ENCODE measurements at regions not wholly inside any gene's neighbourhood (a gene's known extent, or its start where the extent isn't known, plus 50 kb on each side); places are given as distances from the start of the nearest gene placed in this dataset.

GRCh38 chr9:126147936-126148870 is 178.4 kb upstream of the MVB12B start:
- DNase-seq, result no peak
- ATAC-seq (replicated peaks in 1 of 2), result no peak
- H3K36me3 Mint-ChIP-seq (ENCODE audit: insufficient read depth in 2 of 2), result no peaks in the 10 kb centered on the region
- H3K4me1 Mint-ChIP-seq (ENCODE audit: low read depth), result peaks cover 12% of the 10 kb centered on the region
- no peak overlapping the region for H3K4me3 Mint-ChIP-seq
- no peak overlapping the region for H3K27ac Mint-ChIP-seq
- no peaks in the 10 kb centered on the region for H3K9me3 Mint-ChIP-seq
- peaks cover 49% of the 10 kb centered on the region for H3K27me3 Mint-ChIP-seq (ENCODE audit: low read depth)

- Mint-ChIP-seq H3K36me3 (ENCODE audit: insufficient read depth in 2 of 2) (no peaks in the 10 kb centered on the region), H3K27me3 (ENCODE audit: low read depth) (peaks cover 55% of the 10 kb centered on the region), H3K4me1 (ENCODE audit: low read depth) (peaks cover 12% of the 10 kb centered on the region), H3K9me3 (no peaks in the 10 kb centered on the region), H3K4me3 (no peak overlapping the region), H3K27ac (no peak overlapping the region)
- DNase-seq (no peak), ATAC-seq (replicated peaks in 1 of 2) (no peak)
Observed at GRCh38 chr9:126148994-126149393, 177.6 kb upstream of the MVB12B start.

- H3K4me3 Mint-ChIP-seq, result no peak overlapping the region
- no peaks in the 10 kb centered on the region for H3K9me3 Mint-ChIP-seq
- H3K36me3 Mint-ChIP-seq (ENCODE audit: insufficient read depth in 2 of 2), result no peaks in the 10 kb centered on the region
- H3K27me3 Mint-ChIP-seq (ENCODE audit: low read depth), result peaks cover 55% of the 10 kb centered on the region
- no peak for DNase-seq
- peaks cover 12% of the 10 kb centered on the region for H3K4me1 Mint-ChIP-seq (ENCODE audit: low read depth)
- ATAC-seq (replicated peaks in 1 of 2), result no peak
- no peak overlapping the region for H3K27ac Mint-ChIP-seq
Observed at GRCh38 chr9:126149661-126150060, 177.0 kb upstream of the MVB12B start.

- Mint-ChIP-seq H3K4me3 (no peak overlapping the region), H3K36me3 (ENCODE audit: insufficient read depth in 2 of 2) (no peaks in the 10 kb centered on the region), H3K4me1 (ENCODE audit: low read depth) (peaks cover 12% of the 10 kb centered on the region), H3K27ac (no peak overlapping the region), H3K9me3 (no peaks in the 10 kb centered on the region), H3K27me3 (ENCODE audit: low read depth) (peaks cover 55% of the 10 kb centered on the region)
- ATAC-seq (replicated peaks in 1 of 2) (no peak), DNase-seq (no peak)
Observed at GRCh38 chr9:126150411-126151030, 176.1 kb upstream of the MVB12B start.

GRCh38 chr9:126151031-126151685 is 175.5 kb upstream of the MVB12B start:
- Mint-ChIP-seq H3K4me3 (no peak overlapping the region), H3K9me3 (no peaks in the 10 kb centered on the region), H3K27me3 (ENCODE audit: low read depth) (peaks cover 52% of the 10 kb centered on the region), H3K4me1 (ENCODE audit: low read depth) (peaks cover 9% of the 10 kb centered on the region), H3K36me3 (ENCODE audit: insufficient read depth in 2 of 2) (no peaks in the 10 kb centered on the region), H3K27ac (no peak overlapping the region)
- ATAC-seq (replicated peaks in 1 of 2) (no peak), DNase-seq (no peak)

- no peaks in the 10 kb centered on the region for H3K36me3 Mint-ChIP-seq (ENCODE audit: insufficient read depth in 2 of 2)
- DNase-seq (no peak), ATAC-seq (replicated peaks in 1 of 2) (no peak)
- H3K9me3 Mint-ChIP-seq, result no peaks in the 10 kb centered on the region
- peaks cover 47% of the 10 kb centered on the region for H3K27me3 Mint-ChIP-seq (ENCODE audit: low read depth)
- H3K4me1 Mint-ChIP-seq (ENCODE audit: low read depth), result peaks cover 4% of the 10 kb centered on the region
- no peak overlapping the region for H3K4me3 Mint-ChIP-seq
- no peak overlapping the region for H3K27ac Mint-ChIP-seq
Observed at GRCh38 chr9:126151686-126152134, 174.9 kb upstream of the MVB12B start.

GRCh38 chr9:126152622-126153362 is 173.8 kb upstream of the MVB12B start:
- H3K27ac Mint-ChIP-seq, result no peak overlapping the region
- no peak for ATAC-seq (replicated peaks in 1 of 2)
- H3K4me3 Mint-ChIP-seq, result no peak overlapping the region
- H3K36me3 Mint-ChIP-seq (ENCODE audit: insufficient read depth in 2 of 2), result no peaks in the 10 kb centered on the region
- H3K9me3 Mint-ChIP-seq, result no peaks in the 10 kb centered on the region
- no peaks in the 10 kb centered on the region for H3K4me1 Mint-ChIP-seq (ENCODE audit: low read depth)
- DNase-seq, result no peak
- H3K27me3 Mint-ChIP-seq (ENCODE audit: low read depth), result peaks cover 44% of the 10 kb centered on the region

- no peak overlapping the region for H3K4me3 Mint-ChIP-seq
- H3K9me3 Mint-ChIP-seq, result no peaks in the 10 kb centered on the region
- H3K4me1 Mint-ChIP-seq (ENCODE audit: low read depth), result no peaks in the 10 kb centered on the region
- H3K36me3 Mint-ChIP-seq (ENCODE audit: insufficient read depth in 2 of 2), result no peaks in the 10 kb centered on the region
- DNase-seq (no peak), ATAC-seq (replicated peaks in 1 of 2) (no peak)
- H3K27ac Mint-ChIP-seq, result no peak overlapping the region
- H3K27me3 Mint-ChIP-seq (ENCODE audit: low read depth), result peaks cover 42% of the 10 kb centered on the region
Observed at GRCh38 chr9:126153382-126153781, 173.2 kb upstream of the MVB12B start.

- H3K27ac Mint-ChIP-seq, result no peak overlapping the region
- no peaks in the 10 kb centered on the region for H3K9me3 Mint-ChIP-seq
- no peak overlapping the region for H3K4me3 Mint-ChIP-seq
- no peaks in the 10 kb centered on the region for H3K4me1 Mint-ChIP-seq (ENCODE audit: low read depth)
- H3K27me3 Mint-ChIP-seq (ENCODE audit: low read depth), result peaks cover 49% of the 10 kb centered on the region
- no peaks in the 10 kb centered on the region for H3K36me3 Mint-ChIP-seq (ENCODE audit: insufficient read depth in 2 of 2)
- no peak for ATAC-seq (replicated peaks in 1 of 2)
- no peak for DNase-seq
Observed at GRCh38 chr9:126154182-126154827, 172.3 kb upstream of the MVB12B start.

- Mint-ChIP-seq H3K9me3 (no peaks in the 10 kb centered on the region), H3K27me3 (ENCODE audit: low read depth) (peaks cover 49% of the 10 kb centered on the region), H3K4me3 (no peak overlapping the region), H3K4me1 (ENCODE audit: low read depth) (no peaks in the 10 kb centered on the region), H3K27ac (no peak overlapping the region), H3K36me3 (ENCODE audit: insufficient read depth in 2 of 2) (no peaks in the 10 kb centered on the region)
- DNase-seq (no peak), ATAC-seq (replicated peaks in 1 of 2) (no peak)
Observed at GRCh38 chr9:126154869-126155268, 171.8 kb upstream of the MVB12B start.

- Mint-ChIP-seq H3K4me1 (ENCODE audit: low read depth) (no peaks in the 10 kb centered on the region), H3K27ac (no peak overlapping the region), H3K4me3 (no peak overlapping the region), H3K27me3 (ENCODE audit: low read depth) (peaks cover 43% of the 10 kb centered on the region), H3K9me3 (no peaks in the 10 kb centered on the region), H3K36me3 (ENCODE audit: insufficient read depth in 2 of 2) (no peaks in the 10 kb centered on the region)
- no peak for ATAC-seq (replicated peaks in 1 of 2)
- DNase-seq, result no peak
Observed at GRCh38 chr9:126155756-126156664, 170.6 kb upstream of the MVB12B start.

GRCh38 chr9:126156898-126157297 is 169.7 kb upstream of the MVB12B start:
- Mint-ChIP-seq H3K9me3 (no peaks in the 10 kb centered on the region), H3K4me1 (ENCODE audit: low read depth) (no peaks in the 10 kb centered on the region), H3K27ac (no peak overlapping the region), H3K36me3 (ENCODE audit: insufficient read depth in 2 of 2) (no peaks in the 10 kb centered on the region), H3K4me3 (no peak overlapping the region), H3K27me3 (ENCODE audit: low read depth) (peaks cover 39% of the 10 kb centered on the region)
- no peak for ATAC-seq (replicated peaks in 1 of 2)
- DNase-seq, result no peak

Measured in activated T-cell treated with anti-CD3 and anti-CD28 coated beads, Interleukin-2, amount 50 U/mL, for 72 hours (primary cell).